ENCODE measurements at regions not wholly inside any gene's neighbourhood (a gene's known extent, or its start where the extent isn't known, plus 50 kb on each side); places are given as distances from the start of the nearest gene placed in this dataset.

DNA sequence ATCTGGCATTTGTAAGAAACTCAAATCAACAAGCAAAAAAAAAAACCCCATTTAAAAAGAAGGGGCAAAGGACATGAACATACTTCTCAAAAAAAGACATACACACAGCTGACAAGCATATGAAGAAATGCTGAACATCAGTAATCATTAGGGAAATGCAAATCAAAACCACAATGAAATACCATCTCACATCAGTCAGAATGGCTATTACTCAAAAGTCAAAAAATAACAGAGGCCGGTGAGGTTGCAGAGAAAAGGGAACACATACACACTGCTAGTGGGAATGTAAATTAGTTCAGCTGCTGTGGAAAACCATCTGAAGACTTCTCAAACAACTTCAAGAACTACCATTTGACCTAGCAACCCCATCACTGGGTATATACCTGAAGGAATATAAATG is 199.4 kb upstream of the THBS1 start:
- TF ChIP-seq CHD2 (IDR thresholded peaks at IDR 0.05; ENCODE audit: low read length, partially characterized antibody) = no peak
- TF ChIP-seq, protein P1, sequence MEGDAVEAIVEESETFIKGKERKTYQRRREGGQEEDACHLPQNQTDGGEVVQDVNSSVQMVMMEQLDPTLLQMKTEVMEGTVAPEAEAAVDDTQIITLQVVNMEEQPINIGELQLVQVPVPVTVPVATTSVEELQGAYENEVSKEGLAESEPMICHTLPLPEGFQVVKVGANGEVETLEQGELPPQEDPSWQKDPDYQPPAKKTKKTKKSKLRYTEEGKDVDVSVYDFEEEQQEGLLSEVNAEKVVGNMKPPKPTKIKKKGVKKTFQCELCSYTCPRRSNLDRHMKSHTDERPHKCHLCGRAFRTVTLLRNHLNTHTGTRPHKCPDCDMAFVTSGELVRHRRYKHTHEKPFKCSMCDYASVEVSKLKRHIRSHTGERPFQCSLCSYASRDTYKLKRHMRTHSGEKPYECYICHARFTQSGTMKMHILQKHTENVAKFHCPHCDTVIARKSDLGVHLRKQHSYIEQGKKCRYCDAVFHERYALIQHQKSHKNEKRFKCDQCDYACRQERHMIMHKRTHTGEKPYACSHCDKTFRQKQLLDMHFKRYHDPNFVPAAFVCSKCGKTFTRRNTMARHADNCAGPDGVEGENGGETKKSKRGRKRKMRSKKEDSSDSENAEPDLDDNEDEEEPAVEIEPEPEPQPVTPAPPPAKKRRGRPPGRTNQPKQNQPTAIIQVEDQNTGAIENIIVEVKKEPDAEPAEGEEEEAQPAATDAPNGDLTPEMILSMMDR (IDR thresholded peaks at IDR 0.05) = no peak
- no peak for TF ChIP-seq POLR2AphosphoS5 (IDR thresholded peaks at IDR 0.05; ENCODE audit: low read depth, low read length)
- TF ChIP-seq YY1 (IDR thresholded peaks at IDR 0.05; ENCODE audit: low read depth) = no peak
- no peak for TF ChIP-seq NRF1 (IDR thresholded peaks at IDR 0.05; ENCODE audit: low read depth, low read length)
- TF ChIP-seq SMC3 (IDR thresholded peaks at IDR 0.05; ENCODE audit: low read depth, low read length) = no peak

All from SK-N-SH (cell line).